ENCODE measurements at regions not wholly inside any gene's neighbourhood (a gene's known extent, or its start where the extent isn't known, plus 50 kb on each side); places are given as distances from the start of the nearest gene placed in this dataset.

- TF ChIP-seq EZH2 (IDR thresholded peaks at IDR 0.05; ENCODE audit: low read length, missing control alignments): no peak
- TF ChIP-seq CTCF (conservative IDR thresholded peaks at IDR 0.05 in 1 of 2, IDR thresholded peaks at IDR 0.05 in 1 of 2; ENCODE audit: low read depth in 1 of 2, low read length in 2 of 2): no peak
Observed at GRCh38 chr1:148296511-148296910, 144.4 kb upstream of the NBPF11 start.
